SK-N-SH (cell line): ENCODE measurements at regions not wholly inside any gene's neighbourhood (a gene's known extent, or its start where the extent isn't known, plus 50 kb on each side); places are given as distances from the start of the nearest gene placed in this dataset.

Experiments
- CTCF ChIA-PET: fragments of 300-600, 350-600 bp; formaldehyde crosslinking; extraction: SDS; loops from one replicate; lab custom pipeline; 2021; lab: Yijun Ruan, JAX
- POLR2A ChIA-PET: fragments of 350-600 bp; sonication (Branson Sonifier 250); formaldehyde crosslinking; extraction: SDS; loops from one replicate; lab custom pipeline; 2020; ENCODE audit warnings: antibody characterized with exemption, inconsistent platforms; lab: Yijun Ruan, JAX
- DNase-seq: peaks from one replicate; pipeline ENCODE4 v3.0.0; 2012
- H2AFZ ChIP-seq: fragments of 200-600 bp; sonication (generic); 2 replicates; pipeline ENCODE4 v1.8.1; 2016; ENCODE audit warnings: antibody characterized with exemption, mild to moderate bottlenecking, low read depth
- H3F3A ChIP-seq: fragments of 200-600 bp; sonication (generic); replicated peaks from 2 replicates; pipeline ENCODE3; 2016; ENCODE audit warnings: antibody characterized with exemption, mild to moderate bottlenecking; ENCODE audit not compliant: insufficient read depth
- H3K27ac ChIP-seq, 2 experiments: fragments of 200-500 bp in 1 of 2; fragments of 200-600 bp in 1 of 2; sonication (Bioruptor generic) in 1 of 2; sonication (generic), shearing (Covaris generic) in 1 of 2; 2 replicates each; pipeline versions ENCODE4 v1.5.1 to v1.6.1; 2014 to 2016; ENCODE audit warnings: low read depth in 2 of 2, inconsistent platforms in 1 of 2, low read length in 1 of 2, mild to moderate bottlenecking in 1 of 2, mixed read lengths in 1 of 2
- H3K27me3 ChIP-seq: fragments of 200-600 bp; sonication (generic), shearing (Covaris generic); 2 replicates; pipeline ENCODE4 v1.6.1; 2016; ENCODE audit warnings: mixed run types; ENCODE audit not compliant: insufficient read depth
- H3K36me3 ChIP-seq, 2 experiments: fragments of 200-500 bp in 1 of 2; fragments of 200-600 bp in 1 of 2; sonication (Bioruptor generic) in 1 of 2; sonication (generic) in 1 of 2; replicated peaks in 1 of 2; 2 replicates each; pipeline versions ENCODE3 to v1.5.1; 2014 to 2016; ENCODE audit warnings: low read length in 1 of 2, mild to moderate bottlenecking in 1 of 2; ENCODE audit not compliant: insufficient read depth in 2 of 2, control insufficient read depth in 1 of 2
- H3K4me1 ChIP-seq, 2 experiments: fragments of 200-500 bp in 1 of 2; fragments of 200-600 bp in 1 of 2; sonication (Bioruptor generic) in 1 of 2; sonication (generic), shearing (Covaris generic) in 1 of 2; 2 replicates each; pipeline versions ENCODE4 v1.5.1 to v1.6.1; 2014 to 2016; ENCODE audit warnings: low read depth in 1 of 2, low read length in 1 of 2, mixed run types in 1 of 2; ENCODE audit not compliant: insufficient read depth in 2 of 2, control insufficient read depth in 1 of 2
- H3K4me2 ChIP-seq: fragments of 200-600 bp; sonication (generic), shearing (Covaris generic); 2 replicates; pipeline ENCODE4 v1.6.1; 2017; ENCODE audit warnings: mixed run types
- H3K4me3 ChIP-seq, 2 experiments: fragments of 200-500 bp in 1 of 2; fragments of 200-600 bp in 1 of 2; sonication (Bioruptor generic) in 1 of 2; sonication (generic), shearing (Covaris generic) in 1 of 2; 2 replicates each; pipeline versions ENCODE4 v1.5.1 to v1.8.1; 2014 to 2016; ENCODE audit warnings: low read depth in 2 of 2, inconsistent platforms in 1 of 2, low read length in 1 of 2, mild to moderate bottlenecking in 1 of 2, mixed read lengths in 1 of 2, moderate library complexity in 1 of 2
- H3K79me2 ChIP-seq: fragments of 200-600 bp; sonication (generic); 2 replicates; pipeline ENCODE4 v1.8.1; 2017; ENCODE audit warnings: mild to moderate bottlenecking; ENCODE audit not compliant: insufficient read depth
- H3K9ac ChIP-seq: fragments of 200-600 bp; sonication (generic); 2 replicates; pipeline ENCODE4 v1.6.1; 2017; ENCODE audit warnings: mixed run types
- H3K9me2 ChIP-seq: fragments of 200-600 bp; sonication (generic); 2 replicates; pipeline ENCODE4 v1.6.1; 2017; ENCODE audit warnings: mixed run types
- H3K9me3 ChIP-seq: fragments of 200-600 bp; sonication (generic); 2 replicates; pipeline ENCODE4 v1.6.1; 2017; ENCODE audit warnings: mixed run types, mild to moderate bottlenecking, moderate library complexity
- H4K20me1 ChIP-seq: fragments of 200-600 bp; sonication (generic); 2 replicates; pipeline ENCODE4 v1.6.1; 2017; ENCODE audit warnings: mild to moderate bottlenecking, mixed run types; ENCODE audit not compliant: insufficient read depth
- CHD2 ChIP-seq: fragments of 150-350 bp; IDR thresholded peaks from 2 replicates; pipeline ENCODE4 v1.6.1; 2018; ENCODE audit warnings: low read length; ENCODE audit not compliant: partially characterized antibody
- FOXJ3 ChIP-seq: sonication (generic); formaldehyde crosslinking; IDR thresholded peaks from 2 replicates; pipeline ENCODE4 v1.5.1; 2020; ENCODE audit warnings: mild to moderate bottlenecking, missing genetic modification reagents
- FOXM1 ChIP-seq: IDR thresholded peaks from 2 replicates; pipeline ENCODE4 v1.4.0; 2012; ENCODE audit warnings: low read depth, mild to moderate bottlenecking
- MEF2A ChIP-seq: IDR thresholded peaks from 2 replicates; pipeline ENCODE4 v1.4.0; 2012; ENCODE audit warnings: low read depth, borderline replicate concordance
- REST ChIP-seq: IDR thresholded peaks from 2 replicates; pipeline ENCODE4 v1.6.1; 2012; ENCODE audit warnings: mild to moderate bottlenecking, low read depth, low read length, moderate library complexity
- RXRA ChIP-seq: IDR thresholded peaks from 2 replicates; pipeline ENCODE4 v1.4.0; 2012; ENCODE audit warnings: low read depth, mild to moderate bottlenecking, borderline replicate concordance
- SMC3 ChIP-seq: IDR thresholded peaks from 2 replicates; pipeline ENCODE4 v1.6.1; 2012; ENCODE audit warnings: low read depth, low read length, improper control_type of control experiment
- TAF1 ChIP-seq: IDR thresholded peaks from 2 replicates; pipeline ENCODE4 v1.6.1; 2012; ENCODE audit warnings: low read depth, mild to moderate bottlenecking, low read length, moderate library complexity, borderline replicate concordance
- whole genome bisulfite sequencing: methylation state at CpG from one replicate; pipeline ENCODE4 v1.1.6; 2017; ENCODE audit warnings: low lambda C conversion rate; 5-methylcytosine and 5-hydroxymethylcytosine counted together

DNA sequence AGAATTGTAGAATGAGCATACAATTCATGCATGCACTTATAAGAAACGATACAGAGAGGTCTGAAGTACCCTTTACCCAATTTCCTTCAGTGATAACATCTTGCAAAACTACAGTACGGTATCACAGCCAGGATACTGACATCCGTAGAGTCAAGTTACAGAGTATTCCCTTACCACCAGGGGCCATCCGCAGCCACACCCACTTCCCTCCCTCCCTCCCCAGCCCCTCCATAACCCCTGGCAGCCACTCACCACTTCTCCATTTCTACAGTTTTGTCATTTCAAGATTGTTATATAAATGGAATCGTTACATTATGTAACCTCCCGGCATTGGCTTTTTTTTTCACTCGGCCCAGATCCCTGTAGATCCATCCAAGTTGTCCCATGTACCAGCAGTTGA lies 113.6 kb upstream of the RET start:
- Histone ChIP-seq H4K20me1 (no peaks in the 10 kb centered on the region), H3K36me3 (no peaks in the 10 kb centered on the region), H3K79me2 (no peaks in the 10 kb centered on the region), H3K4me1 (peaks cover 0 to 37% of the 10 kb centered on the region in 2 experiments; a peak in 2 of 4 replicates), H3K4me3 (no peak overlapping the region), H3F3A (no peaks in the 10 kb centered on the region), H3K4me2 (no peak overlapping the region), H3K27ac (no peak overlapping the region; a peak in 1 of 4 replicates), H3K9me2 (no peaks in the 10 kb centered on the region), H2AFZ (no peak overlapping the region), H3K27me3 (no peaks in the 10 kb centered on the region), H3K9me3 (no peaks in the 10 kb centered on the region), H3K9ac (no peak overlapping the region)
- no peak for DNase-seq
- ChIA-PET POLR2A (no interaction called here), CTCF (no interaction called here)
- TF ChIP-seq FOXJ3 (CRISPR knock-in tag), result no peak
- no peak for TF ChIP-seq RXRA
- TF ChIP-seq REST, result no peak
- TF ChIP-seq MEF2A, result no peak
- TF ChIP-seq FOXM1, result no peak
- 74% methylated on average over 7 of the region's 7 CpGs for WGBS

DNA sequence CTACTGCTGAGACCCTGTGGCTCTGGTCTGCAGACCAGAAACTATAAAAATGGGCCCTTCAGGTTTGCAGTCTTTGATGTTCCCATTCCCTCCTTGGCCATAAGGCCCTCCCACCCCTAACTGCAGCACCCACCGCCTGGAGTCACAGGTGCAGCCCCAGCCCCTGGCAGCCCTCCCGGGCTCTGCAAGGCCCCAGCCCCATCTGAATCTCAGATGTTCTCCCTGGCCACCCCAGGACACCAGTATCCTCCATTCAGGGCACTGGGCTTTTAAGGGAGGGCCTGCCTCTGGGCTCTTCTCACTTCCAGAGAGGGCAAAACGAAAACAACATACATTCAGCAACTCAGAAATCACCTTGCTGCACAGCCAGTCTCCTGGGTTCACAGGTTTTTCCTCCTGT lies 107.7 kb upstream of the RET start:
- Histone ChIP-seq H4K20me1 (no peaks in the 10 kb centered on the region), H2AFZ (no peak overlapping the region), H3K27ac (peak overlapping the region in 1 of 2 experiments; percentile 100; a peak in 2 of 4 replicates), H3K9ac (no peak overlapping the region), H3K4me1 (peaks cover 0 to 44% of the 10 kb centered on the region in 2 experiments; a peak in 2 of 4 replicates), H3K9me2 (no peaks in the 10 kb centered on the region), H3K79me2 (no peaks in the 10 kb centered on the region), H3F3A (no peaks in the 10 kb centered on the region), H3K4me2 (no peak overlapping the region), H3K4me3 (no peak overlapping the region), H3K27me3 (no peaks in the 10 kb centered on the region), H3K9me3 (no peaks in the 10 kb centered on the region), H3K36me3 (no peaks in the 10 kb centered on the region)
- CTCF ChIA-PET, result interaction anchor here (0.8 to 2.8 kb wide), 3 partner anchors 12 to 93 kb away, joined by 3 to 7 read pairs (median 6); no protein-coding TSS in a partner anchor
- POLR2A ChIA-PET, result interaction anchor here (2.6 to 3.9 kb wide), 2 partner anchors 12 to 109 kb away, joined by 48 to 75 read pairs; partner anchors contain the start of gene RET
- no peak for DNase-seq
- WGBS, result 32% methylated on average over 3 of the region's 3 CpGs
- TF ChIP-seq TAF1 (no peak), SMC3 (no peak), CHD2 (no peak)
